ENCODE measurements at regions not wholly inside any gene's neighbourhood (a gene's known extent, or its start where the extent isn't known, plus 50 kb on each side); places are given as distances from the start of the nearest gene placed in this dataset.

DNA sequence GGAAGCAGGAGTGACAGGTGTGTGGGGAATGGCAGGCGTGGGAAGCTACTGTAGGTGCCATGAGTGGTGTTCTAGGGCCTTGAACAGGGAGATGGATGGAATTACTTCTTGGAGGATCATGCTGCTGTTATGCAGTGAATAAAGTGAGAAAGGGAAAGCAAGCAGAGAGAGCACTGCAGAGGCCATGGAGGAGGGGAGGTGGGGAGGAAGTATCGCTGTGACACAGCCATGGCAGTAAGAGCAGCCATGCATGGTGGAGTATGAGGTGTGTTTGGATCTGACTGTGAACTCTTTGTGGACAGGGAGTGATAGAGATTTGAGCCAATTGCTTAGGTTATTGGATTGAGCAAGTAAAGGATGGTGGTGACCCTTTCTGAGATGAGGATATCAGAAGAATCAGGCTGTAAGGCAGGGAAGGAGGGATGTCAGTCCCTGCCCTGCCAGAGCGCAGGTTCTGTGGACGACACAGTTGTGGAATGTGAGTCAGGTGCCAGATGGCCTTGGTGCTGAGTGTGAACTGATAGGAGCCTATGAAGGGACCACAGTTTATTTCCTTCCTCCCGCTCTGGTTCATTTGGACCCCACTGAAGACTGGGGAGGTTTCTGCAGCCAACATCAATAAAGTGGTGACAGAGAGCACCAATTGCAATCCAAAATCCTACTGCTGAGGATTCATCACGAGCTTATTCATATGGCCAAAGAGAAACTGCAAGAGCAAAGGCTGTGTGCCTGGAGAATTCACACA lies 105.5 kb upstream of the TMEM72 start:
- H3K27ac ChIP-seq = no peak overlapping the region
- TF ChIP-seq, protein P1, sequence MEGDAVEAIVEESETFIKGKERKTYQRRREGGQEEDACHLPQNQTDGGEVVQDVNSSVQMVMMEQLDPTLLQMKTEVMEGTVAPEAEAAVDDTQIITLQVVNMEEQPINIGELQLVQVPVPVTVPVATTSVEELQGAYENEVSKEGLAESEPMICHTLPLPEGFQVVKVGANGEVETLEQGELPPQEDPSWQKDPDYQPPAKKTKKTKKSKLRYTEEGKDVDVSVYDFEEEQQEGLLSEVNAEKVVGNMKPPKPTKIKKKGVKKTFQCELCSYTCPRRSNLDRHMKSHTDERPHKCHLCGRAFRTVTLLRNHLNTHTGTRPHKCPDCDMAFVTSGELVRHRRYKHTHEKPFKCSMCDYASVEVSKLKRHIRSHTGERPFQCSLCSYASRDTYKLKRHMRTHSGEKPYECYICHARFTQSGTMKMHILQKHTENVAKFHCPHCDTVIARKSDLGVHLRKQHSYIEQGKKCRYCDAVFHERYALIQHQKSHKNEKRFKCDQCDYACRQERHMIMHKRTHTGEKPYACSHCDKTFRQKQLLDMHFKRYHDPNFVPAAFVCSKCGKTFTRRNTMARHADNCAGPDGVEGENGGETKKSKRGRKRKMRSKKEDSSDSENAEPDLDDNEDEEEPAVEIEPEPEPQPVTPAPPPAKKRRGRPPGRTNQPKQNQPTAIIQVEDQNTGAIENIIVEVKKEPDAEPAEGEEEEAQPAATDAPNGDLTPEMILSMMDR (conservative IDR thresholded peaks at IDR 0.05) = no peak

DNA sequence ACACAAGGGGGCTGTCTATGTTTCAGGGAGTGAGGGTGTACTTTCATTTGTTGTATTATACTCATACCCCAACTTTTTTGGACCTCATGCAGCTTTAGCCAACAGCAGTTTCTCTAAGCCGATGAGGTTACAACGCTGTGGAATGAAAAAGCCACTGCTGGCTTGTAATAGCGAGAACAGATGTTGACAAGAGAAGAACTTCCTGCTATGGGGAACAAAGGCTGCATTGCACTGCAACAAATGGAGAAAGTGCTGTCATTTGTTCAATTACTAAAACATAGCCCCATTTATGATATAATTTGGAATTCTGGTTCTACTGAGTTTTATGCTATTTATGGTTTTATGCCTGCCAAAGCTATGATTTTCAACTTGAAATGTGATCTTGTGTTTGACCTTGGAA lies 104.2 kb upstream of the TMEM72 start:
- TF ChIP-seq, protein P1 (conservative IDR thresholded peaks at IDR 0.05) = no peak

DNA sequence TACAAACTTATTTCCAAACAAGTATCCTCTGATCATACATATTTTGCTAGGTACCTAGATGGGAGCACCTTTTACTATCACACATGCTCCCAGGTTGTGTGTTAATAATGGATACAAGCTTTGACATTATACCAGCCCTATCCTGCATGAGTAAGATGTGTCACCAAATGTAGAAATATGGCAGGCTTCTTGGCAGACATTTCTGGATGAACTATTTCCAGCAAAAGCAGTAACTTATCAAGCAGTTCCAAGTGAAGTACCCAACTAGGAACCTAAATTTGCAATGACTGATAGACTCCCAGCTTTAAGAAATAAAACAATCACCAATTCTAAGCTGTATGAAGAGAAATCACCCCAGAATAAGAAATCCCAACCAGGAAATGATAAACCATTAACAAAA lies 103.7 kb upstream of the TMEM72 start:
- TF ChIP-seq, protein P1 (conservative IDR thresholded peaks at IDR 0.05) = no peak
- H3K27ac ChIP-seq = no peak overlapping the region

More for the DNA sequence above, 104.2 kb upstream of the TMEM72 start:
- no peak overlapping the region for H3K27ac ChIP-seq

DNA sequence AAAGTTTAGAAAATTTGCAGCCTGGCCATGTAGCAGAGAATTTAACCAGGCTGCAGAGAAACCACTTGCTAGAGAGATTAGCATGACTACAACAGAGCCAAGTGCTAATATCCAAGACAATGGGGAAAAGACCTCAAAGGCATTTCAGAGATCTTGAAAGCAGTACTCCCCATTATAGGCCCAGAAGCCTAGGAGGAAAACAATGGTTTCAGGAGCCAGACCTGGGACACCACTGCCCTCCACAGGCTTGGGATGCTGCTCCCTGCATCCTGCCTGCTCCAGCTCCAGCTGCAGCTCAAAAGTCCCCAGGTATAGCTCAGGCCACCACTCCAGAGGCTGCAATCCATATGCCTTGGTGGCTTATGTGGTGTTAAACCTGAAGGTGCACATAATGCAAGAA lies 101.5 kb upstream of the TMEM72 start:
- H3K27ac ChIP-seq = no peak overlapping the region

DNA sequence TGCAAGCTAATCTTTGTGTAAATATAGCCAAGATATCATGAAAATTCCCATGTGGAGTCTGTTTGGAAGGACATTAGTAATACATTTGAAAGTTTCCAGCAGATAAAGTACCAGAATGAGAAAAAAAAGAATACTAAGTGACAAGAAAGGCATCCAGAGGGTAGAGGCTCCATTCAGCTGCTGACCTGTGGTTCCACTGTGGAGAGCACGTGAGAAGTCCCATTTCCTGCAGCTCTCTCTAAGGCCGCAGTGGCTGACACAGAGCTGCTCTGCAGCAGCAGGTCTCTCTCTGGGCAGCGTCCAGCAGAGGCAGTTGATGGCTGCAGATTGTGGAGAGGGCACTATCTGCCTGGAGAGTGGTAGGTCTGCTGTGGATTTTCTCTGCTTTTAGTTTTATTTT lies 100.1 kb upstream of the TMEM72 start:
- H3K27ac ChIP-seq = peak overlapping the region; percentile 41
- TF ChIP-seq, protein P1 (conservative IDR thresholded peaks at IDR 0.05) = no peak

More for the DNA sequence above, 101.5 kb upstream of the TMEM72 start:
- TF ChIP-seq, protein P1 (conservative IDR thresholded peaks at IDR 0.05) = no peak

DNA sequence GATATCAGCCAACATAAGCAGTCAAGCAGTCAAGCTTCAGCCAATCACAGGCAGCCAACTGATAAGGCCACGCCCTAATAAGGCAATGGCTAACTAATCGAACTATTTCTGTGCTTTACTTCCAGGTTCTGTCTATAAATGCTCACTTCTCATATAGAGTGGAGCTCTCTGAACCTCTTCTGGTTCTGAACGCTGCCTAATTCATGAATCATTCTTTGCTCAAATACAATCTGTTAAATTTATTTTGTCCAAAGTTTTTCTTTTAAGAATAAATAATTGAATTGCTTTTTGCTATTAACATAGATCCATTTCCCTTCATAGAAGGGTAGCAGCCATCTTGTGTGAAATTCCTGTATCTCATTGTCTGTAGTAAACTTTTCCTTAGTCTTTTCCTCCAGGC lies 97.9 kb upstream of the TMEM72 start:
- TF ChIP-seq, protein P1 (conservative IDR thresholded peaks at IDR 0.05) = no peak
- no peak overlapping the region for H3K27ac ChIP-seq

DNA sequence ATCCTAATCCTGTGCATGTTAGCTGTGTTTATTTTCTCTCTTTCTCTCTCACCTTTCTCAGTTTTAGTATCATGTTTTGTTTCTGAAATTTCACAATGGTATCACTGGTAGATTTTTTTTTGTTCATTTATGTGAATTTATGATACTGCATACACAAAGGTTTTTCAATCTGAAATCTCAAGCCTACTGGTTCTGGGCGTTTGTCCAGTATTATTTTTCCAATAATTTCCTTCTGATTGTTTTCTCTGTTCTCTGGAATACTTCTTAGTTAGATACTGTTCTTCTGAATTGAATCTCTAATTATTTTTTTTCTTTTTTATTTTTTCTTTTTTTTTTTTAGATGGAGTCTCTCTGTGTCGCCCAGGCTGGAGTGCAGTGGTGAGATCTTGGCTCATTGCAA lies 96.2 kb upstream of the TMEM72 start:
- TF ChIP-seq, protein P1 (conservative IDR thresholded peaks at IDR 0.05) = no peak
- no peak overlapping the region for H3K27ac ChIP-seq
